Tibial nerve (tissue), 4 donors: ENCODE measurements at regions not wholly inside any gene's neighbourhood (a gene's known extent, or its start where the extent isn't known, plus 50 kb on each side); places are given as distances from the start of the nearest gene placed in this dataset.

Experiments
- DNase-seq, 2 donors: peaks; one replicate each; pipeline ENCODE4 v3.0.0-alpha.2; 2019; ENCODE audit warnings: low spot score in 2 of 2
- H3K27ac ChIP-seq, 4 donors: fragments of 200-600 bp; sonication (generic) in 3 of 4; one replicate each; pipeline ENCODE4 v1.5.1; 2017 to 2019; ENCODE audit warnings: mild to moderate bottlenecking in 1 of 4
- H3K27me3 ChIP-seq, 2 donors: fragments of 200-600 bp; sonication (generic) in 1 of 2; one replicate each; pipeline versions ENCODE4 v1.5.1 to v1.6.0; 2017 to 2019
- H3K36me3 ChIP-seq, 3 donors: fragments of 200-600 bp; sonication (generic); one replicate each; pipeline ENCODE4 v1.5.1; 2018 to 2019
- H3K4me1 ChIP-seq, 4 donors: fragments of 200-600 bp; sonication (generic) in 3 of 4; one replicate each; pipeline ENCODE4 v1.5.1; 2017 to 2019
- H3K4me3 ChIP-seq, 4 donors: fragments of 200-600 bp; sonication (generic) in 3 of 4; one replicate each; pipeline ENCODE4 v1.5.1; 2017 to 2019; ENCODE audit warnings: mild to moderate bottlenecking in 1 of 4, moderate library complexity in 1 of 4
- H3K9me3 ChIP-seq, 4 donors: fragments of 200-600 bp; sonication (generic) in 3 of 4; one replicate each; pipeline ENCODE4 v1.5.1; 2017 to 2019
- EP300 ChIP-seq, 2 donors: sonication (generic); formaldehyde crosslinking; IDR thresholded peaks; one replicate each; pipeline ENCODE4 v1.6.1; 2017; ENCODE audit warnings: antibody characterized with exemption in 2 of 2, mild to moderate bottlenecking in 1 of 2
- POLR2A ChIP-seq, 2 donors: fragments of 450-650 bp; IDR thresholded peaks; one replicate each; pipeline ENCODE4 v1.6.1; 2017; ENCODE audit warnings: antibody characterized with exemption in 2 of 2, mild to moderate bottlenecking in 2 of 2, moderate library complexity in 2 of 2
- WGBS, 2 donors: methylation state at CpG; one replicate each; pipeline ENCODE4 v1.1.5; 2018; 5-methylcytosine and 5-hydroxymethylcytosine counted together
- TF ChIP-seq, protein P1 (sequence below), 5 experiments: fragments of 200-600 bp in 3 of 5; fragments of 450-650 bp in 2 of 5; sonication (generic) in 3 of 5; IDR thresholded peaks; one replicate each; pipeline ENCODE4 v1.5.1; 2016 to 2019; ENCODE audit warnings: antibody characterized with exemption in 5 of 5, mild to moderate bottlenecking in 3 of 5, moderate library complexity in 2 of 5

DNA sequence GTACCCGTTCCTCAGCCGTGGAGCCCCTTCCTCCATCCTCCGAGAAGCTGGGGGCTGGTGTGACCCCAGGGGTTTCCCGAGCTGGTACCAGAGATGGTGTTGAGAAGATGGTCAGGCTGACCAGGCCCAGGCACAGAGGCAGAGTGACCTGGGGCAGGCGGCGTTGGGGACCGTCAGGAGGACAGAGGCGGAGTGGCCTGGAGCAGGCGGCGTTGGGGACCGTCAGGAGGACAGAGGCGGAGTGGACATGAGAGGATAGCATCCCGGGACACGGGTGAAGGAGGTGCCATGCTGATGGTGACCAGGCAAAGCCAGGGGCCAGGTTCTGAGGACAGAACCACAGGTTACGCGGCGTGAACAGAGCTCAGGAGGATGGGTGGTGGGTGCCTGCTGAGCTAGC, 75.9 kb upstream of the TTC34 start:
- Histone ChIP-seq H3K4me3 (no peak overlapping the region), H3K36me3 (no peaks in the 10 kb centered on the region), H3K27me3 (peaks cover 0 to 8% of the 10 kb centered on the region in 2 donors), H3K9me3 (peaks cover 0 to 2% (median 0%) of the 10 kb centered on the region in 4 donors), H3K27ac (no peak overlapping the region), H3K4me1 (peaks cover 0 to 19% (median 0%) of the 10 kb centered on the region in 4 donors)
- no peak for DNase-seq
- TF ChIP-seq, protein P1, sequence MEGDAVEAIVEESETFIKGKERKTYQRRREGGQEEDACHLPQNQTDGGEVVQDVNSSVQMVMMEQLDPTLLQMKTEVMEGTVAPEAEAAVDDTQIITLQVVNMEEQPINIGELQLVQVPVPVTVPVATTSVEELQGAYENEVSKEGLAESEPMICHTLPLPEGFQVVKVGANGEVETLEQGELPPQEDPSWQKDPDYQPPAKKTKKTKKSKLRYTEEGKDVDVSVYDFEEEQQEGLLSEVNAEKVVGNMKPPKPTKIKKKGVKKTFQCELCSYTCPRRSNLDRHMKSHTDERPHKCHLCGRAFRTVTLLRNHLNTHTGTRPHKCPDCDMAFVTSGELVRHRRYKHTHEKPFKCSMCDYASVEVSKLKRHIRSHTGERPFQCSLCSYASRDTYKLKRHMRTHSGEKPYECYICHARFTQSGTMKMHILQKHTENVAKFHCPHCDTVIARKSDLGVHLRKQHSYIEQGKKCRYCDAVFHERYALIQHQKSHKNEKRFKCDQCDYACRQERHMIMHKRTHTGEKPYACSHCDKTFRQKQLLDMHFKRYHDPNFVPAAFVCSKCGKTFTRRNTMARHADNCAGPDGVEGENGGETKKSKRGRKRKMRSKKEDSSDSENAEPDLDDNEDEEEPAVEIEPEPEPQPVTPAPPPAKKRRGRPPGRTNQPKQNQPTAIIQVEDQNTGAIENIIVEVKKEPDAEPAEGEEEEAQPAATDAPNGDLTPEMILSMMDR (IDR thresholded peaks at IDR 0.05), result no peak
- TF ChIP-seq POLR2A (IDR thresholded peaks at IDR 0.05), result no peak
- no peak for TF ChIP-seq EP300 (IDR thresholded peaks at IDR 0.05)
- WGBS, 2 donors, result 92% methylated on average over 17 of the region's 17 CpGs

DNA sequence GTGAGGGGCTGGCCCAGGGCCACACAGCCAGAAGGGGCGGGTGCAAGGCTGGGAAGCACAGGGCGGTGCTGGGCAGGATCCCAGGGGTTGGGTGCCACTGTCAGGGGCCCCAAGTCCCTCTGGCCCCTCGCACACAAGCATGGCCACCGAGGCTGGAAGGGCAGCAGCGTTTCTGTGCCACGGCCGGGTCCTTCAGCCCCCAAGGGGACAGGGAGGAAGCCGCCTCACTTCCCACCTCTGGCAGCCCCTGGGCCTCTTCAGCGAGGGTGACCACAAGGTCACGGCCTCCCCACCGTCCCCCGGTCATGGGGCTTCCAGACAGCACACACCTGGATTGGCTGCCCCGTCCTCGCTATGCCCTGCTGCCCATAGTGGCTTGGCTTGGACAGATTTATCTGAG, 77.1 kb upstream of the TTC34 start:
- Histone ChIP-seq H3K4me1 (peaks cover 0 to 19% (median 0%) of the 10 kb centered on the region in 4 donors), H3K36me3 (no peaks in the 10 kb centered on the region), H3K4me3 (no peak overlapping the region), H3K9me3 (no peaks in the 10 kb centered on the region), H3K27me3 (peaks cover 0 to 20% of the 10 kb centered on the region in 2 donors), H3K27ac (no peak overlapping the region)
- TF ChIP-seq EP300 (IDR thresholded peaks at IDR 0.05), result no peak
- TF ChIP-seq, protein P1 (IDR thresholded peaks at IDR 0.05), result no peak
- DNase-seq, result no peak
- WGBS, 2 donors, result 87 to 88% methylated on average over 10 to 14 of the region's 14 CpGs

GRCh38 chr1:2879026-2879425, 77.5 kb upstream of the TTC34 start:
- Histone ChIP-seq H3K27me3 (peaks cover 0 to 24% of the 10 kb centered on the region in 2 donors), H3K36me3 (no peaks in the 10 kb centered on the region), H3K4me3 (no peak overlapping the region), H3K27ac (no peak overlapping the region), H3K4me1 (peaks cover 0 to 19% (median 0%) of the 10 kb centered on the region in 4 donors), H3K9me3 (no peaks in the 10 kb centered on the region)
- no peak for DNase-seq
- no peak for TF ChIP-seq POLR2A (IDR thresholded peaks at IDR 0.05)
- TF ChIP-seq, protein P1 (IDR thresholded peaks at IDR 0.05), result no peak
- no peak for TF ChIP-seq EP300 (IDR thresholded peaks at IDR 0.05)
- WGBS, 2 donors, result 86 to 92% methylated on average over 8 to 11 of the region's 14 CpGs

GRCh38 chr1:2879591-2879990, 78.1 kb upstream of the TTC34 start:
- peaks cover 0 to 23% of the 10 kb centered on the region in 2 donors for H3K27me3 ChIP-seq
- 60 to 72% methylated on average over 4 to 18 of the region's 18 CpGs for WGBS, 2 donors
- TF ChIP-seq, protein P1 (IDR thresholded peaks at IDR 0.05), result no peak
- TF ChIP-seq POLR2A (IDR thresholded peaks at IDR 0.05) (no peak), EP300 (IDR thresholded peaks at IDR 0.05) (no peak)
- H3K27ac ChIP-seq, result no peak overlapping the region
- H3K9me3 ChIP-seq, result no peaks in the 10 kb centered on the region
- H3K36me3 ChIP-seq, result no peaks in the 10 kb centered on the region
- no peak for DNase-seq
- no peak overlapping the region for H3K4me3 ChIP-seq
- H3K4me1 ChIP-seq, result peaks cover 0 to 16% (median 0%) of the 10 kb centered on the region in 4 donors

DNA sequence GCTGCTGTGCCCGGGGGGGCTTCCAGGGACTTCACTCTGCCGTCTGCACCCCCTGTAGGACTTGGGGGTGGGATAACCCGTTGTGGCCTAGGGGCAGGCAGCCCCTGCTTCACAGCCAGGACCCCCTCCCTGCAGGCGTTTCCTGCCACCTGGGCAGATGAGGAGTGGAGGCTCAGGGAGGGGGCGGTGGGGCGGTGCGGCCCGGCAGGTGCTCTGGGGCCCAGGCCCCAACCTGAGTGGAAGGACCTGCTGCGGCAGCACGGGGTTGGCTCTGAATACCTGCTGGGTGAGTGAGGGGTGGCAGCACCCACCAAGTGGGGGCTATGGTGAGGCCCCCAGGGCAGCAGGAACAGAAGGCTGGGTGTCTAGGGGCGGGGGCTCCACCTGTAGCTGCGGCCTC, 78.6 kb upstream of the TTC34 start:
- Histone ChIP-seq H3K4me1 (peaks cover 0 to 11% (median 0%) of the 10 kb centered on the region in 4 donors), H3K4me3 (no peak overlapping the region), H3K27me3 (peaks cover 0 to 19% of the 10 kb centered on the region in 2 donors), H3K9me3 (no peaks in the 10 kb centered on the region), H3K36me3 (no peaks in the 10 kb centered on the region), H3K27ac (no peak overlapping the region)
- no peak for DNase-seq
- TF ChIP-seq POLR2A (IDR thresholded peaks at IDR 0.05) (no peak), EP300 (IDR thresholded peaks at IDR 0.05) (no peak)
- TF ChIP-seq, protein P1 (IDR thresholded peaks at IDR 0.05), result no peak
- WGBS, 2 donors, result 82 to 88% methylated on average over 4 to 9 of the region's 12 CpGs
